ENCODE measurements at regions not wholly inside any gene's neighbourhood (a gene's known extent, or its start where the extent isn't known, plus 50 kb on each side); places are given as distances from the start of the nearest gene placed in this dataset.

DNA sequence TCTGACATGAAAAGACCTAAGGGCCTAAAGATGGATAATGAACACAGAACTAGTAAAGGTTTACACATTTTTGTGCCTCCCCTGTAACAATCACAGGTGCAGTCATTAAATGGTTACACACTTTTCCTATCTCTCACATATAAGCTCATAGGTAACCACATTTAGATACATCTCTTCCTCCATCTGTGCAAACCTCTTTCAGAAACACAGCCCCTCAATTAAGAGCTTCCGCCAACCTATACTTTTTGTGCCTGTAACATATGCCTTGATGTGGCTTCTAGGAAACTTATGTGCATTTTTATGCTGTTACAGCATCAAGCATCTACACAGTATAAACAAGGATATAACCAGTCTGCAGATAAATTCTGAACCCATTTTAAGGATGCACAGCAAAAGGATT lies 643.3 kb downstream of the BCL11A start:
- TF ChIP-seq POLR2AphosphoS5 (IDR thresholded peaks at IDR 0.05; ENCODE audit: low read depth), result no peak
- TF ChIP-seq, protein P1, sequence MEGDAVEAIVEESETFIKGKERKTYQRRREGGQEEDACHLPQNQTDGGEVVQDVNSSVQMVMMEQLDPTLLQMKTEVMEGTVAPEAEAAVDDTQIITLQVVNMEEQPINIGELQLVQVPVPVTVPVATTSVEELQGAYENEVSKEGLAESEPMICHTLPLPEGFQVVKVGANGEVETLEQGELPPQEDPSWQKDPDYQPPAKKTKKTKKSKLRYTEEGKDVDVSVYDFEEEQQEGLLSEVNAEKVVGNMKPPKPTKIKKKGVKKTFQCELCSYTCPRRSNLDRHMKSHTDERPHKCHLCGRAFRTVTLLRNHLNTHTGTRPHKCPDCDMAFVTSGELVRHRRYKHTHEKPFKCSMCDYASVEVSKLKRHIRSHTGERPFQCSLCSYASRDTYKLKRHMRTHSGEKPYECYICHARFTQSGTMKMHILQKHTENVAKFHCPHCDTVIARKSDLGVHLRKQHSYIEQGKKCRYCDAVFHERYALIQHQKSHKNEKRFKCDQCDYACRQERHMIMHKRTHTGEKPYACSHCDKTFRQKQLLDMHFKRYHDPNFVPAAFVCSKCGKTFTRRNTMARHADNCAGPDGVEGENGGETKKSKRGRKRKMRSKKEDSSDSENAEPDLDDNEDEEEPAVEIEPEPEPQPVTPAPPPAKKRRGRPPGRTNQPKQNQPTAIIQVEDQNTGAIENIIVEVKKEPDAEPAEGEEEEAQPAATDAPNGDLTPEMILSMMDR (IDR thresholded peaks at IDR 0.05; ENCODE audit: insufficient read depth, low read length), result no peak
- TF ChIP-seq, protein P2, sequence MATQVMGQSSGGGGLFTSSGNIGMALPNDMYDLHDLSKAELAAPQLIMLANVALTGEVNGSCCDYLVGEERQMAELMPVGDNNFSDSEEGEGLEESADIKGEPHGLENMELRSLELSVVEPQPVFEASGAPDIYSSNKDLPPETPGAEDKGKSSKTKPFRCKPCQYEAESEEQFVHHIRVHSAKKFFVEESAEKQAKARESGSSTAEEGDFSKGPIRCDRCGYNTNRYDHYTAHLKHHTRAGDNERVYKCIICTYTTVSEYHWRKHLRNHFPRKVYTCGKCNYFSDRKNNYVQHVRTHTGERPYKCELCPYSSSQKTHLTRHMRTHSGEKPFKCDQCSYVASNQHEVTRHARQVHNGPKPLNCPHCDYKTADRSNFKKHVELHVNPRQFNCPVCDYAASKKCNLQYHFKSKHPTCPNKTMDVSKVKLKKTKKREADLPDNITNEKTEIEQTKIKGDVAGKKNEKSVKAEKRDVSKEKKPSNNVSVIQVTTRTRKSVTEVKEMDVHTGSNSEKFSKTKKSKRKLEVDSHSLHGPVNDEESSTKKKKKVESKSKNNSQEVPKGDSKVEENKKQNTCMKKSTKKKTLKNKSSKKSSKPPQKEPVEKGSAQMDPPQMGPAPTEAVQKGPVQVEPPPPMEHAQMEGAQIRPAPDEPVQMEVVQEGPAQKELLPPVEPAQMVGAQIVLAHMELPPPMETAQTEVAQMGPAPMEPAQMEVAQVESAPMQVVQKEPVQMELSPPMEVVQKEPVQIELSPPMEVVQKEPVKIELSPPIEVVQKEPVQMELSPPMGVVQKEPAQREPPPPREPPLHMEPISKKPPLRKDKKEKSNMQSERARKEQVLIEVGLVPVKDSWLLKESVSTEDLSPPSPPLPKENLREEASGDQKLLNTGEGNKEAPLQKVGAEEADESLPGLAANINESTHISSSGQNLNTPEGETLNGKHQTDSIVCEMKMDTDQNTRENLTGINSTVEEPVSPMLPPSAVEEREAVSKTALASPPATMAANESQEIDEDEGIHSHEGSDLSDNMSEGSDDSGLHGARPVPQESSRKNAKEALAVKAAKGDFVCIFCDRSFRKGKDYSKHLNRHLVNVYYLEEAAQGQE (IDR thresholded peaks at IDR 0.05; ENCODE audit: insufficient replicate concordance, low read depth), result no peak
- TF ChIP-seq SPI1 (IDR thresholded peaks at IDR 0.05; ENCODE audit: borderline replicate concordance, low read depth), result no peak
- no peak for TF ChIP-seq GABPA (IDR thresholded peaks at IDR 0.05; ENCODE audit: low read depth)
- no peak overlapping the region for H3K27ac ChIP-seq (replicated peaks)
- no peak for DNase-seq (ENCODE audit: low read depth in 1 of 2, low spot score in 1 of 2)
- H3K27me3 ChIP-seq (ENCODE audit: insufficient read depth, poor library complexity, severe bottlenecking), result no peaks in the 10 kb centered on the region
- no peak overlapping the region for H3K4me3 ChIP-seq (replicated peaks; ENCODE audit: insufficient read depth, low read length)

DNA sequence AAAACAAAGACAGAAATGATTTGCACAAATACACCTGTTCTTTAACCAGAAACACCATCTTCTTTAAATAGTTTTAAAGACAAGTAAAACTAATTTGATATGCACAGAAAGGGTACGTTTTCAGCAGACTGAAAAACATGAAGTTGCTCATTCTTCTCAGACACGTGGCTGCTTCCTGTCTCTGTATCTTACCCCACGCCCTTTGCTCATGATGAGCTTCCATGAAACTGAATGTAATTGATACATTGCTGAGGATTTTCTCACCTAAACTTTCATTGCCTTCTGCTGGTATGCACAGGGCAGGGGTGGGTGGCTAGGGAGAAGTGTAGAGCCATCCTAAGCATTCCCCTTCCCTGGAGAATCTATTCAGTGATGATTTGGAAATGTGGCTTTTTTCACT lies 644.3 kb downstream of the BCL11A start:
- no peaks in the 10 kb centered on the region for H3K27me3 ChIP-seq (ENCODE audit: insufficient read depth, poor library complexity, severe bottlenecking)
- H3K4me3 ChIP-seq (replicated peaks; ENCODE audit: insufficient read depth, low read length), result no peak overlapping the region
- H3K27ac ChIP-seq (replicated peaks), result no peak overlapping the region
- DNase-seq (ENCODE audit: low read depth in 1 of 2, low spot score in 1 of 2), result no peak
- TF ChIP-seq SPI1 (IDR thresholded peaks at IDR 0.05; ENCODE audit: borderline replicate concordance, low read depth) (no peak), POLR2AphosphoS5 (IDR thresholded peaks at IDR 0.05; ENCODE audit: low read depth) (no peak), GABPA (IDR thresholded peaks at IDR 0.05; ENCODE audit: low read depth) (no peak)
- TF ChIP-seq, protein P2 (IDR thresholded peaks at IDR 0.05; ENCODE audit: insufficient replicate concordance, low read depth), result no peak
- TF ChIP-seq, protein P1 (IDR thresholded peaks at IDR 0.05; ENCODE audit: insufficient read depth, low read length), result no peak

DNA sequence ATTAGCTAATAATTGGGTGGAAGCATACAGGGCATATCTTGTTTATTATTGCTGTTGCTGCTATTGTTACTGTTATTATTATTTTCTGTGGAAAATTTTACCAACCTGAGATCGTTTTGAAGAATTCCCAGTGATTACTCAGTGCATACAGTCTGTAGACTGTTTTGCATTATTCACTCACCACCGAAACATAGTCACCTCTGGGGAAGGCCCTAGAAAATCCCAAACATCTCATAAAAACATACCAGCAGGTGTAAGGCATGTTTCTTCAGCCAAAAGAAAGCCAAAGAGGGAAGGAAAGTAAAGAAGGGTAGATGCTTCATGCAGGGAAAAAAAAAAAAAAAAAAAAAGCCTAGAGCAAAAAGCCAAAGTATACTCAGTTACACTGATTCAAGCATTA lies 647.7 kb downstream of the BCL11A start:
- Histone ChIP-seq H3K27ac (replicated peaks) (no peak overlapping the region), H3K4me3 (replicated peaks; ENCODE audit: insufficient read depth, low read length) (no peak overlapping the region), H3K27me3 (ENCODE audit: insufficient read depth, poor library complexity, severe bottlenecking) (no peaks in the 10 kb centered on the region)
- no peak for DNase-seq (ENCODE audit: low read depth in 1 of 2, low spot score in 1 of 2)
- TF ChIP-seq POLR2AphosphoS5 (IDR thresholded peaks at IDR 0.05; ENCODE audit: low read depth) (no peak), SPI1 (IDR thresholded peaks at IDR 0.05; ENCODE audit: borderline replicate concordance, low read depth) (no peak), GABPA (IDR thresholded peaks at IDR 0.05; ENCODE audit: low read depth) (no peak)
- TF ChIP-seq, protein P2 (IDR thresholded peaks at IDR 0.05; ENCODE audit: insufficient replicate concordance, low read depth), result no peak
- TF ChIP-seq, protein P1 (IDR thresholded peaks at IDR 0.05; ENCODE audit: insufficient read depth, low read length), result no peak

Measured in HL-60 (cell line).